Endothelial cell of umbilical vein (primary cell): ENCODE measurements at regions not wholly inside any gene's neighbourhood (a gene's known extent, or its start where the extent isn't known, plus 50 kb on each side); places are given as distances from the start of the nearest gene placed in this dataset.

Experiments
- CTCF ChIP-seq, 2 donors: IDR thresholded peaks; 1 replicate in 1 of 2; 2 replicates in 1 of 2; pipeline ENCODE4 v1.5.1; 2011; ENCODE audit warnings: low read length in 2 of 2, mild to moderate bottlenecking in 2 of 2, moderate library complexity in 2 of 2, control low read depth in 1 of 2, inconsistent platforms in 1 of 2, low read depth in 1 of 2; ENCODE audit not compliant: insufficient read depth in 1 of 2; ENCODE audit errors: extremely low read depth in 1 of 2
- EZH2 ChIP-seq: IDR thresholded peaks from 2 replicates; pipeline ENCODE4 v1.6.1; 2012; ENCODE audit warnings: borderline replicate concordance, low read depth, mild to moderate bottlenecking, moderate library complexity, low read length, inconsistent platforms; ENCODE audit not compliant: severe bottlenecking
- JUN ChIP-seq: IDR thresholded peaks from 2 replicates; pipeline ENCODE4 v1.6.1; 2011; ENCODE audit warnings: borderline replicate concordance, low read depth; ENCODE audit not compliant: insufficient read length, insufficient read depth
- POLR2A ChIP-seq: IDR thresholded peaks from 2 replicates; pipeline ENCODE4 v1.6.1; 2012; ENCODE audit warnings: low read depth, mild to moderate bottlenecking, control low read depth, low read length
- POLR2AphosphoS5 ChIP-seq: IDR thresholded peaks from 2 replicates; pipeline ENCODE4 v1.6.1; 2012; ENCODE audit warnings: low read depth, mild to moderate bottlenecking, control low read depth, low read length, moderate library complexity; ENCODE audit not compliant: insufficient read depth

GRCh38 chr12:13405961-13406703 lies 209.6 kb downstream of the EMP1 start:
- TF ChIP-seq POLR2A (no peak), CTCF (IDR thresholded peaks at IDR 0.05; ENCODE audit: extremely low read depth in 1 of 2, insufficient read depth in 1 of 2, low read depth in 1 of 2, low read length in 2 of 2) (no peak), JUN (no peak), POLR2AphosphoS5 (no peak), EZH2 (no peak)
